GM10266 (cell line): ENCODE measurements at regions not wholly inside any gene's neighbourhood (a gene's known extent, or its start where the extent isn't known, plus 50 kb on each side); places are given as distances from the start of the nearest gene placed in this dataset.

ENCODE experiments used
- DNase-seq: peaks from one replicate; pipeline ENCODE4 v3.0.0; 2012; ENCODE audit errors: extremely low spot score
- CTCF ChIP-seq: IDR thresholded peaks from 2 replicates; pipeline ENCODE4 v1.5.1; 2012; ENCODE audit warnings: mild to moderate bottlenecking, low read depth; ENCODE audit not compliant: control insufficient read depth, insufficient read depth; ENCODE audit errors: missing control alignments

DNA sequence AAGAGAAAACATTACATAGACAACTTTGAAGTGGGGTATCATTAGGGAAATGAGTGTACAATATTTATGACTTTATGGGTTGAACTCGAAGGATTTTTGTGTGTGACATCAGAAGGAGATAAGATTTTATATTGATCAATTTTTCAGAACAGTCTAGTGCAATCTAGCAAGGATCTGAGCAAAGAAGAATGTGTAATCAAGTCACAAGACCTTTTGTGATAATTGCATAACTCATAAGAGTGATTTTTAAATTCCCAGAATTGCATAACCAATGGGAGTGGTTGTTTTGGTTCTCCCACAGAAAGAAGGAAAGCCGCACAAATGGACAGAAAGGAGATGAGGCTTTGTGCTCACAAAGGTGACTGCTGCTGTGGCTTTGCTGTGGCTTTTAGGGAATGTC is 441.8 kb upstream of the FLRT2 start:
- TF ChIP-seq CTCF = no peak
- no peak for DNase-seq

- no peak for DNase-seq
- TF ChIP-seq CTCF = no peak
These were observed 439.3 kb upstream of the FLRT2 start for GRCh38 chr14:85090681-85091080.

- no peak for TF ChIP-seq CTCF
- DNase-seq = no peak
These were observed 436.2 kb upstream of the FLRT2 start for GRCh38 chr14:85093631-85094330.

- no peak for DNase-seq
- no peak for TF ChIP-seq CTCF
These were observed 427.4 kb upstream of the FLRT2 start for GRCh38 chr14:85102591-85102990.

DNA sequence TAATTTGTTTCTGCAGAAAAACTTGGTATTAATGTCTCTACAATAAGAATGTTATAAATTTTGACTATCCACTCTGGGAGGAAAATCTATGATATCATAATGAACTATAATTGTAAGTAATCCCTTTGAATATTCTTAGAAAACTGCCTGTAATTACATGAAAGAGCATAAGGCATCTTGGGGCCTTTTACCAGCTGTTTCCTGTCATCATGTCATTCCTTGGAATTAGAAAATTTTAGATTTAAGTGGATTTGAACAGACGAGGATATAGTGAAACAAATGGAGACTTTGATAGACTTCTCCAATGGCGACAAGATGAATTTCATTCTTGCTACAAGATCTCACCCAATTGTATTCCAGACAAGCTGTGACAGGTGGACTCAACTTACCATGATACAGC is 423.4 kb upstream of the FLRT2 start:
- TF ChIP-seq CTCF = no peak
- no peak for DNase-seq

- DNase-seq = no peak
- TF ChIP-seq CTCF = no peak
These were observed 417.2 kb upstream of the FLRT2 start for GRCh38 chr14:85112762-85113161.

GRCh38 chr14:85115921-85116320 is 414.0 kb upstream of the FLRT2 start:
- no peak for DNase-seq
- TF ChIP-seq CTCF = no peak
